ENCODE measurements at regions not wholly inside any gene's neighbourhood (a gene's known extent, or its start where the extent isn't known, plus 50 kb on each side); places are given as distances from the start of the nearest gene placed in this dataset.

- Mint-ChIP-seq H3K27me3 (ENCODE audit: low read depth in 2 of 2) (no peaks in the 10 kb centered on the region), H3K27ac (no peak overlapping the region), H3K9me3 (no peaks in the 10 kb centered on the region), H3K4me3 (no peak overlapping the region), H3K4me1 (no peaks in the 10 kb centered on the region), H3K36me3 (no peaks in the 10 kb centered on the region)
- Histone ChIP-seq H3K27me3 (ENCODE audit: control insufficient read depth, insufficient read depth, low read length) (no peaks in the 10 kb centered on the region), H3K27ac (ENCODE audit: low read length) (no peak overlapping the region), H3K9me3 (ENCODE audit: control insufficient read depth, insufficient read depth, low read length) (no peaks in the 10 kb centered on the region), H3K36me3 (ENCODE audit: control insufficient read depth, insufficient read depth, low read length) (no peaks in the 10 kb centered on the region), H3K4me3 (ENCODE audit: low read length) (no peak overlapping the region), H3K4me1 (ENCODE audit: control insufficient read depth, insufficient read depth, low read length) (no peaks in the 10 kb centered on the region)
- intact Hi-C loops (cut with micrococcal nuclease), result no loop called here
- DNase-seq, result no peak
- ATAC-seq, result no peak
- TF ChIP-seq, protein P1, sequence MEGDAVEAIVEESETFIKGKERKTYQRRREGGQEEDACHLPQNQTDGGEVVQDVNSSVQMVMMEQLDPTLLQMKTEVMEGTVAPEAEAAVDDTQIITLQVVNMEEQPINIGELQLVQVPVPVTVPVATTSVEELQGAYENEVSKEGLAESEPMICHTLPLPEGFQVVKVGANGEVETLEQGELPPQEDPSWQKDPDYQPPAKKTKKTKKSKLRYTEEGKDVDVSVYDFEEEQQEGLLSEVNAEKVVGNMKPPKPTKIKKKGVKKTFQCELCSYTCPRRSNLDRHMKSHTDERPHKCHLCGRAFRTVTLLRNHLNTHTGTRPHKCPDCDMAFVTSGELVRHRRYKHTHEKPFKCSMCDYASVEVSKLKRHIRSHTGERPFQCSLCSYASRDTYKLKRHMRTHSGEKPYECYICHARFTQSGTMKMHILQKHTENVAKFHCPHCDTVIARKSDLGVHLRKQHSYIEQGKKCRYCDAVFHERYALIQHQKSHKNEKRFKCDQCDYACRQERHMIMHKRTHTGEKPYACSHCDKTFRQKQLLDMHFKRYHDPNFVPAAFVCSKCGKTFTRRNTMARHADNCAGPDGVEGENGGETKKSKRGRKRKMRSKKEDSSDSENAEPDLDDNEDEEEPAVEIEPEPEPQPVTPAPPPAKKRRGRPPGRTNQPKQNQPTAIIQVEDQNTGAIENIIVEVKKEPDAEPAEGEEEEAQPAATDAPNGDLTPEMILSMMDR (IDR thresholded peaks at IDR 0.05), result no peak
- 78% methylated on average over 1 of the region's 2 CpGs for WGBS (ENCODE audit: insufficient coverage)
Observed at GRCh38 chr11:90330632-90331031, 107.8 kb upstream of the CHORDC1 start.

GRCh38 chr11:90329043-90329442, 106.2 kb upstream of the CHORDC1 start:
- Histone ChIP-seq H3K9me3 (ENCODE audit: control insufficient read depth, insufficient read depth, low read length) (no peaks in the 10 kb centered on the region), H3K4me3 (ENCODE audit: low read length) (no peak overlapping the region), H3K27ac (ENCODE audit: low read length) (no peak overlapping the region), H3K36me3 (ENCODE audit: control insufficient read depth, insufficient read depth, low read length) (no peaks in the 10 kb centered on the region), H3K27me3 (ENCODE audit: control insufficient read depth, insufficient read depth, low read length) (no peaks in the 10 kb centered on the region), H3K4me1 (ENCODE audit: control insufficient read depth, insufficient read depth, low read length) (no peaks in the 10 kb centered on the region)
- intact Hi-C loops (cut with micrococcal nuclease), result no loop called here
- DNase-seq (no peak), ATAC-seq (no peak)
- H3K27ac Mint-ChIP-seq, result no peak overlapping the region
- H3K4me3 Mint-ChIP-seq, result no peak overlapping the region
- no CpG with 5 or more reads among the region's 1 CpG for WGBS (ENCODE audit: insufficient coverage)
- H3K9me3 Mint-ChIP-seq, result peaks cover 0 to 3% of the 10 kb centered on the region in 2 donors
- H3K4me1 Mint-ChIP-seq, result no peaks in the 10 kb centered on the region
- H3K36me3 Mint-ChIP-seq, result no peaks in the 10 kb centered on the region
- no peaks in the 10 kb centered on the region for H3K27me3 Mint-ChIP-seq (ENCODE audit: low read depth in 2 of 2)
- TF ChIP-seq, protein P1 (IDR thresholded peaks at IDR 0.05), result no peak

- no peaks in the 10 kb centered on the region for H3K27me3 ChIP-seq (ENCODE audit: control insufficient read depth, insufficient read depth, low read length)
- TF ChIP-seq, protein P1 (IDR thresholded peaks at IDR 0.05), result no peak
- no peak for DNase-seq
- Mint-ChIP-seq H3K27ac (no peak overlapping the region), H3K4me1 (no peaks in the 10 kb centered on the region), H3K36me3 (no peaks in the 10 kb centered on the region), H3K27me3 (ENCODE audit: low read depth in 2 of 2) (no peaks in the 10 kb centered on the region), H3K4me3 (no peak overlapping the region), H3K9me3 (peaks cover 0 to 5% of the 10 kb centered on the region in 2 donors)
- no peaks in the 10 kb centered on the region for H3K4me1 ChIP-seq (ENCODE audit: control insufficient read depth, insufficient read depth, low read length)
- no peaks in the 10 kb centered on the region for H3K36me3 ChIP-seq (ENCODE audit: control insufficient read depth, insufficient read depth, low read length)
- WGBS (ENCODE audit: insufficient coverage), result 71% methylated on average over 2 of the region's 2 CpGs
- H3K4me3 ChIP-seq (ENCODE audit: low read length), result no peak overlapping the region
- intact Hi-C loops (cut with micrococcal nuclease), result no loop called here
- H3K27ac ChIP-seq (ENCODE audit: low read length), result no peak overlapping the region
- ATAC-seq, result no peak
- no peaks in the 10 kb centered on the region for H3K9me3 ChIP-seq (ENCODE audit: control insufficient read depth, insufficient read depth, low read length)
Observed at GRCh38 chr11:90326647-90327046, 103.8 kb upstream of the CHORDC1 start.

DNA sequence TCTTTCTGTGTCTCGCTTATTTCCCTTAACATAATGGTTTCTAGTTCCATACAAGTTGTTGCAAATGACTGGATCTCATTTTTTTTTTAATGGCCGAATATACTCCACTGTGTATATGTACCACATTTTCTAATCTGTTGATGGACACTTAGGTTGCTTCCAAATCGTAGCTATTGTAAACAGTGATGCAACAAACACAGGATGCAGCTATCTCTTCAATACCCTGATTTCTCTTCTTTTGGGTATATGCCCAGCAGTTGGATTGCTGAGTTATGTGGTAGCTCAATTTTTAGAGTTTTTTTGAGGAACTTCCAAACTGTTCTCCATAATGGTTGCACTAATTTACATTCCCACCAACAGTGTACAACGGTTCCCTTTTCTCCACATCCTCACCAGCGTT, 100.4 kb upstream of the CHORDC1 start:
- no peak for DNase-seq
- no peak for ATAC-seq
- Mint-ChIP-seq H3K27me3 (ENCODE audit: low read depth in 2 of 2) (no peaks in the 10 kb centered on the region), H3K36me3 (no peaks in the 10 kb centered on the region), H3K9me3 (peaks cover 0 to 20% of the 10 kb centered on the region in 2 donors), H3K27ac (no peak overlapping the region), H3K4me3 (no peak overlapping the region), H3K4me1 (no peaks in the 10 kb centered on the region)
- 83% methylated on average over 3 of the region's 5 CpGs for WGBS (ENCODE audit: insufficient coverage)
- no peak overlapping the region for H3K4me3 ChIP-seq (ENCODE audit: low read length)
- no peaks in the 10 kb centered on the region for H3K4me1 ChIP-seq (ENCODE audit: control insufficient read depth, insufficient read depth, low read length)
- TF ChIP-seq, protein P1 (IDR thresholded peaks at IDR 0.05), result no peak
- no peaks in the 10 kb centered on the region for H3K27me3 ChIP-seq (ENCODE audit: control insufficient read depth, insufficient read depth, low read length)
- intact Hi-C loops (cut with micrococcal nuclease), result no loop called here
- no peaks in the 10 kb centered on the region for H3K36me3 ChIP-seq (ENCODE audit: control insufficient read depth, insufficient read depth, low read length)
- no peak overlapping the region for H3K27ac ChIP-seq (ENCODE audit: low read length)
- H3K9me3 ChIP-seq (ENCODE audit: control insufficient read depth, insufficient read depth, low read length), result no peaks in the 10 kb centered on the region

All from natural killer cell (primary cell).